Keratinocyte (primary cell): ENCODE measurements at regions not wholly inside any gene's neighbourhood (a gene's known extent, or its start where the extent isn't known, plus 50 kb on each side); places are given as distances from the start of the nearest gene placed in this dataset.

ENCODE experiments used
- DNase-seq: peaks from one replicate; pipeline ENCODE4 v3.0.0-alpha.2; 2011; ENCODE audit warnings: low read depth, missing footprints, low spot score
- FAIRE-seq: peaks from 2 replicates; lab custom pipeline; 2011; peaks lifted over from hg19 to GRCh38; lab: Jason Lieb, UNC
- H2AFZ ChIP-seq: 2 replicates; pipeline ENCODE4 v1.6.0; 2012; ENCODE audit warnings: low read length, control low read depth, inconsistent platforms; ENCODE audit not compliant: control insufficient read depth
- H3K27ac ChIP-seq: 2 replicates; pipeline ENCODE4 v1.5.1; 2011; ENCODE audit warnings: low read length; ENCODE audit not compliant: control insufficient read depth, insufficient read depth
- H3K27me3 ChIP-seq: 3 replicates; pipeline ENCODE4 v1.6.0; 2011; ENCODE audit warnings: low read length; ENCODE audit not compliant: control insufficient read depth, insufficient read depth; ENCODE audit errors: extremely low read depth
- H3K36me3 ChIP-seq, 2 experiments: 2 replicates in 1 of 2; 3 replicates in 1 of 2; pipeline ENCODE4 v1.5.1; 2011; ENCODE audit warnings: low read length in 2 of 2, mild to moderate bottlenecking in 1 of 2; ENCODE audit not compliant: control insufficient read depth in 2 of 2, insufficient read depth in 2 of 2; ENCODE audit errors: extremely low read depth in 1 of 2
- H3K4me1 ChIP-seq: 3 replicates; pipeline ENCODE4 v1.5.1; 2011; ENCODE audit warnings: low read length; ENCODE audit not compliant: control insufficient read depth, insufficient read depth; ENCODE audit errors: extremely low read depth
- H3K4me2 ChIP-seq: 3 replicates; pipeline ENCODE4 v1.6.0; 2011; ENCODE audit warnings: low read depth, low read length; ENCODE audit not compliant: control insufficient read depth, insufficient read depth; ENCODE audit errors: extremely low read depth
- H3K4me3 ChIP-seq, 3 experiments: fragments of 200-600 bp in 1 of 3; sonication (generic) in 1 of 3; 2 replicates in 2 of 3; 3 replicates in 1 of 3; pipeline ENCODE4 v1.5.1; 2011 to 2016; ENCODE audit warnings: low read length in 3 of 3, mild to moderate bottlenecking in 3 of 3, control low read depth in 2 of 3, inconsistent platforms in 1 of 3, low read depth in 1 of 3, mixed read lengths in 1 of 3, mixed run types in 1 of 3, moderate library complexity in 1 of 3; ENCODE audit not compliant: control insufficient read depth in 2 of 3, insufficient read depth in 2 of 3; ENCODE audit errors: extremely low read depth in 1 of 3
- H3K79me2 ChIP-seq: 2 replicates; pipeline ENCODE4 v1.6.0; 2012; ENCODE audit warnings: low read length; ENCODE audit not compliant: control insufficient read depth, insufficient read depth
- H3K9ac ChIP-seq: 3 replicates; pipeline ENCODE4 v1.6.0; 2011; ENCODE audit warnings: low read length; ENCODE audit not compliant: control insufficient read depth, insufficient read depth; ENCODE audit errors: extremely low read depth
- H3K9me1 ChIP-seq: 3 replicates; pipeline ENCODE4 v1.6.0; 2011; ENCODE audit warnings: low read length; ENCODE audit not compliant: control insufficient read depth, insufficient read depth; ENCODE audit errors: extremely low read depth
- H3K9me3 ChIP-seq: 2 replicates; pipeline ENCODE4 v1.5.1; 2012; ENCODE audit warnings: low read depth, low read length; ENCODE audit not compliant: control insufficient read depth
- H4K20me1 ChIP-seq: 3 replicates; pipeline ENCODE4 v1.6.0; 2011; ENCODE audit warnings: low read length; ENCODE audit not compliant: control insufficient read depth, insufficient read depth; ENCODE audit errors: extremely low read depth
- EZH2 ChIP-seq: IDR thresholded peaks from one replicate; pipeline ENCODE4 v1.6.1; 2012; ENCODE audit warnings: inconsistent platforms, mild to moderate bottlenecking, low read length, moderate library complexity
- dilution Hi-C: fragments of 300-500 bp; cut with MboI; formaldehyde crosslinking; loops from one replicate; pipeline ENCODE4 v1.7.0; 2020; ENCODE audit warnings: low sequenced_read_pairs; ENCODE audit not compliant: extremely low pct_ligation_motif_present
- TF ChIP-seq, protein P1 (sequence below), 3 experiments: IDR thresholded peaks in 1 of 3; conservative IDR thresholded peaks in 1 of 3; optimal IDR thresholded peaks in 1 of 3; 2 replicates in 2 of 3; 3 replicates in 1 of 3; pipeline versions ENCODE3 to v1.5.1; 2011; ENCODE audit warnings: low read length in 3 of 3, mild to moderate bottlenecking in 3 of 3, moderate library complexity in 2 of 3, control low read depth in 1 of 3, inconsistent platforms in 1 of 3; ENCODE audit not compliant: insufficient read depth in 2 of 3; ENCODE audit errors: extremely low read depth in 1 of 3

DNA sequence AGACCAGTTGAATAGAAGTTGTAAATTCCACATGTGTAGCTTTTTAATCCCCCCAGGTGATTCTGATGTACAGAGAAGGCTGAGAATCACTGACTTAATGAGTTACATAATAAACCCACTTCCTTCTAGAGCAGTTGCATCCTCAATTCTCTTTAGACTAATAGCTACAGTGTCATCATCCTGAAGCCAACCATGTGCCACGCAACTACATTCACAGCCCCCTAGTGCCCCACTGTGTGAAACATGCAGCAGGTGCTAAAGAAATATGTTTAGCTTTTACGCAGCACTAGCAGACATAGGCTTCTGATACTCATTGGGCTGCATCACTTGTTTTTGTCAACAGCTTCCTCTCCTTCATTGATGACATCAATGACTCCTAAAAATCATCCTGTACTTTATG lies 1168.3 kb downstream of the BCL11B start:
- H4K20me1 ChIP-seq = no peaks in the 10 kb centered on the region
- no peaks in the 10 kb centered on the region for H3K9me3 ChIP-seq
- no peak overlapping the region for H2AFZ ChIP-seq
- H3K9me1 ChIP-seq = no peaks in the 10 kb centered on the region
- H3K4me1 ChIP-seq = peaks cover 6% of the 10 kb centered on the region
- no peak for DNase-seq
- dilution Hi-C loops = no loop called here
- no peaks in the 10 kb centered on the region for H3K36me3 ChIP-seq
- no peak overlapping the region for H3K4me3 ChIP-seq
- TF ChIP-seq EZH2 = no peak
- TF ChIP-seq, protein P1, sequence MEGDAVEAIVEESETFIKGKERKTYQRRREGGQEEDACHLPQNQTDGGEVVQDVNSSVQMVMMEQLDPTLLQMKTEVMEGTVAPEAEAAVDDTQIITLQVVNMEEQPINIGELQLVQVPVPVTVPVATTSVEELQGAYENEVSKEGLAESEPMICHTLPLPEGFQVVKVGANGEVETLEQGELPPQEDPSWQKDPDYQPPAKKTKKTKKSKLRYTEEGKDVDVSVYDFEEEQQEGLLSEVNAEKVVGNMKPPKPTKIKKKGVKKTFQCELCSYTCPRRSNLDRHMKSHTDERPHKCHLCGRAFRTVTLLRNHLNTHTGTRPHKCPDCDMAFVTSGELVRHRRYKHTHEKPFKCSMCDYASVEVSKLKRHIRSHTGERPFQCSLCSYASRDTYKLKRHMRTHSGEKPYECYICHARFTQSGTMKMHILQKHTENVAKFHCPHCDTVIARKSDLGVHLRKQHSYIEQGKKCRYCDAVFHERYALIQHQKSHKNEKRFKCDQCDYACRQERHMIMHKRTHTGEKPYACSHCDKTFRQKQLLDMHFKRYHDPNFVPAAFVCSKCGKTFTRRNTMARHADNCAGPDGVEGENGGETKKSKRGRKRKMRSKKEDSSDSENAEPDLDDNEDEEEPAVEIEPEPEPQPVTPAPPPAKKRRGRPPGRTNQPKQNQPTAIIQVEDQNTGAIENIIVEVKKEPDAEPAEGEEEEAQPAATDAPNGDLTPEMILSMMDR (optimal IDR thresholded peaks at IDR 0.05 in 1 of 3, IDR thresholded peaks at IDR 0.05 in 1 of 3, conservative IDR thresholded peaks at IDR 0.05 in 1 of 3; ENCODE audit: extremely low read depth in 1 of 3, insufficient read depth in 2 of 3, low read length in 3 of 3) = no peak
- H3K27ac ChIP-seq = no peak overlapping the region
- H3K79me2 ChIP-seq = no peaks in the 10 kb centered on the region
- no peak for FAIRE-seq
- H3K9ac ChIP-seq = no peak overlapping the region
- H3K27me3 ChIP-seq = no peaks in the 10 kb centered on the region
- no peak overlapping the region for H3K4me2 ChIP-seq

DNA sequence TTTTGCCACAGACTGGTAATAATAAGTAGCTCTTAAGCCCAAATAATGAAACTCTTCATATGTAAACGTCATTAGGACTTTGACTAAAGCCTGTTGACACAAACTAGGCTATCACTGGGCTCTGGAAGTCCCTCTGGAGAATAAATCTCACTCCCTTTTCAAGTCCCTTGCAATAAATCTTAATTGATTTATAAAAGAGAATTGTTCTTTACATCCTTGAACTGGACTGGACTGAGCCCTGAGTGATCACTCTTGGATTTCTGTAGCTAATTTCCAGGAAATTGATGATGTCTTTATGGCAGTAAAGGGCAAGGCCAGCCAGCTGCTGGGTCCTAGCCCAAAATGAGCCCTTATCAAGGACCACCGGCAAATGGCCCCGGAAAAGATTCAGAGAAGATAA lies 1162.7 kb downstream of the BCL11B start:
- Histone ChIP-seq H3K27me3 (no peaks in the 10 kb centered on the region), H4K20me1 (no peaks in the 10 kb centered on the region), H3K9me1 (no peaks in the 10 kb centered on the region), H2AFZ (no peak overlapping the region), H3K9me3 (no peaks in the 10 kb centered on the region), H3K4me1 (peaks cover under 1% of the 10 kb centered on the region), H3K9ac (no peak overlapping the region), H3K4me2 (no peak overlapping the region), H3K36me3 (no peaks in the 10 kb centered on the region), H3K4me3 (no peak overlapping the region), H3K27ac (no peak overlapping the region), H3K79me2 (no peaks in the 10 kb centered on the region)
- dilution Hi-C loops = no loop called here
- no peak for TF ChIP-seq EZH2
- TF ChIP-seq, protein P1 (optimal IDR thresholded peaks at IDR 0.05 in 1 of 3, IDR thresholded peaks at IDR 0.05 in 1 of 3, conservative IDR thresholded peaks at IDR 0.05 in 1 of 3; ENCODE audit: extremely low read depth in 1 of 3, insufficient read depth in 2 of 3, low read length in 3 of 3) = no peak
- FAIRE-seq (no peak), DNase-seq (no peak)
